ENCODE measurements at regions not wholly inside any gene's neighbourhood (a gene's known extent, or its start where the extent isn't known, plus 50 kb on each side); places are given as distances from the start of the nearest gene placed in this dataset.

DNA sequence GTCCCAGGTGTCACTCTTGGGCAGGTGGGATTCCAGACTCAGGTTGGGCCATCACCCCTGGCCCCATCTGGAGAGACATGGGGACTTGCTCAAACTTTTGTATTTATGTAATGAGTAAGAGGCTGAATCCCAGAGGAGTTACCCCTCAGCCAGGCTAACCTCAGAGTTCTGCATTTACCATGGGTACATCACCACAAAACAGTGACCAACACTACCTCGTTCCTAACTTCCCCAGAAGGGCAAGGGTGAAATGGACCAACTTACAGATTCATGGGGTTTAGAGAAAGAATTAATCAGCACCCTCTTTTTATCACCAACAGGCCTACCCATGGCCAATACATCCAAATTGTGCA, 259.9 kb upstream of the MARCKS start:
- no peak for DNase-seq (ENCODE audit: low read depth in 2 of 2)

DNA sequence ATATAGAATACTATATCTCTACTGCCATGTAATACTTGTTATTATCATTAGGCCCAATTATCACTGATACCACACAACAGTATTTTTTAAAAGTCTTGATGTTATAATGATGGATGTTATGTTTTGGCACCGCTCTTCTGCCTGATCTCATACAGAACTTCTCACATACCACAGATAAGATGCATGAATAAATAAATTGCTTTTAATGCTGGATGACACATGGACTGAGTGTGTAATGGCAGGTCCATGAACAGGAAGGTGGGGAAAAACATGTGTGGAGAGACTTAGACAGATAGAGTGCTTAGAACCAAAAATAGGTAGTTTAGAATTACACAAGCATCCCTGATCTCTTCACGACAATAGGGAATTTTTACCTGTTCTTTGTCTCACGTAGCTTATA, 258.4 kb upstream of the MARCKS start:
- no peak for DNase-seq (ENCODE audit: low read depth in 2 of 2)

DNA sequence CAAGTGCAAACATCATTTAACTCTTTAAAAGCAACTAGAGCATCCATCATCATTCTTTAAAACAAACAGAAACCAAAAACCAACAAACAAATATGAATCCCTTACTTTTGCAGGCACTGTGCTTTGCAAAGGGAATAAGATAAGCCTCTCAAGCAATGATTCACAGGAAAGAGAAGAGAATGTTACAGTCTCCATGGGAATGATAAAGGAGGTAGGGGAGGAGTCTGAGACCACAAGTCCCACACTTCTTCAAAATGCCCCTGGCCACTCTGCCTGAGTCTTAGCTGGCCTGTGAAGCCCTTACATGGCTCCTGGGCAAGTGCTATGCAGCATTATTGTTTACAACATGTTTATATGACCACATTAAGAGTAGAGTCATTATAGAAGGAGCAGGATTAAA, 257.7 kb upstream of the MARCKS start:
- no peak for DNase-seq (ENCODE audit: low read depth in 2 of 2)

DNA sequence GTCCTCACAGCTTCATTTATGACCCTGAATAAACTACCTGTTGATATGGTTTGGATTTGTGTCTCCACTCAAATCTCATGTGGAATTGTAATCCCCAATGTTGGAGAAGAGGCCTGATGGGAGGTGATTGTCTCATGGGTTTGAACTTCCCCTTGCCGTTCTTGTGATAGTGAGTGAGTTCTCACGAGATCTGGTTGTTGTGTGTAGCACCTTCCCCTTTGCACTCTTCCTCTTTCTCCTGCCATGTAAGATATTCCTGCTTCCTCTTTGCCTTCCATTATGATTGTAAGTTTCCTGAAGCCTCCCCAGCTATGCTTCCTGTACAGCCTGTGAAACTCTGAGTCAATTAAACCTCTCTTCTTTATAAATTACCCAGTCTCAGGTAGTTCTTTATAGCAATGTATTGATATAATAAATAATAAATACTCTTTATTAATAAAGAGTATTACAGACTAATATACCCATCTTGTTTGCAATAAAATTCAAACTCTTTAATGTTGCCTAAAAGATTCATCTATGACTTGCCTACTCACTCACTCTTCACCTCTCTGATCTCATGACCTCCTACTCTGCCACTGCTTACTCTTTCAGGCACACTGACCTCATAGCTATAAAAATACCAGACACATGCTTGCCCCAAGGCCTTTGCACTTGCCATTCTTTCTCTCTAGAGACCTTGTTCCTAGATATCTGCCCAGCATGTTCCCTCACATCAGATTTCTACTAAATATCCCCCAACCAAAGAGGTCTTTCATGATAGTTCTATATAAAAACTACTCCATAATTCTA, 256.4 kb upstream of the MARCKS start:
- no peak for DNase-seq (ENCODE audit: low read depth in 2 of 2)

DNA sequence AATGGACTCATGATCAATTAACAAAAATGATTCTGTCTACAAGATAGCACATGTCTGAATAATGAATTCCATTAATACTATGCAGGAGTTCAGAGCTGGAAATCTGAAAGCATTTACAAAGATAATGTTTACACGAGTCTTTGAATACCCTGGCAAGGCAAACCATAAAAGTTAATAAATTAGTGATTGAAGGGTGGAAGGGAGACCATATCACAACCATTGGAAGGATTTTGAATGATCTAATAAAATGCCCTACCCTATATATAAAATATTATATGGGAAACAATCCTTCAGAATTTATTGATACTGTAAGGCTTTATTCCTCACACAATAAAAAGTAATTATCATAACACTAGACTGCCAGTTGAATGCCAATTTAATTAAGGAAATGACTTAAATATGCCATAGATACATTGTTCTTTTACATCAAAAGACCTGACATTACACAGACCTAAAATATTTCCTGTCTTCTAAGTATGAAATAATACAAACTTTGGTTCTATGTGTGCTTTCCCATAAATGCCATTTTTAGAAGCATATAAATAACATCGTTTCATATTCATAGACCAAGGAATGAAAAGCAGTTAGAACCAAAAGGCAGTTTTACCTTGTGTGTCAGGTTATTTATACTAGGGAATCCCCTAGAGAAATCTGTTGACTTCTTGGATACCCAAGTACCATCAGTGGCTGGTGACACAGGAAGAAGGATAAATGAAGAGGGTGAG, 249.2 kb upstream of the MARCKS start:
- no peak for DNase-seq (ENCODE audit: low read depth in 2 of 2)

DNA sequence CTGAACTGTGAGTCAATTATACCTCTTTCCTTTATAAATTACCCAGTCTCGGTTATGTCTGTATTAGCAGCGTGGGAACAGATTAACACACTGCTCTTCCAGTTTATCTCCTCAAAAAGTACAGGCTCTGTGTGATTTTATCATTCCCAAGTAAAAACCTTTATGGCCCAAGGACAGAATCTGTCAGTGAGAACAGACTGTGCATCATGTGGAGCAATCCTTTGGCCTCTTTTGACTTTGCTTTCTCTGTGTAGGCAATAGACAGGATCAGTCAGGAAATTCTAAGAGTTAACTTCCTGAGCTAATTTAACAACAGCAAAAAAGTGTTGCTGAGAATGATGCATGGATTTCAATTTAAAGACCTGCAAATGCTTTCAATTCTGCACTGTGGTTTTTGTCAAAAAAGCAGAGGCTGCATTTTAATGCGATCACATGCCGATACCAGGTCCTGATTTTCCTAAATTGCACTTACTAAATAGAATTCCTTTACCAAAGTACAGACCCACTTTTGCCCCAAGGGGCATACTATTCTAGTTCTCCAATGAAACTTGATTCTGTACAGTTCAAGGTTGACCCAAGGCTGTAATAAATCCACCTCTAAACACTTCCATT, 246.7 kb upstream of the MARCKS start:
- DNase-seq (ENCODE audit: low read depth in 2 of 2), result no peak

DNA sequence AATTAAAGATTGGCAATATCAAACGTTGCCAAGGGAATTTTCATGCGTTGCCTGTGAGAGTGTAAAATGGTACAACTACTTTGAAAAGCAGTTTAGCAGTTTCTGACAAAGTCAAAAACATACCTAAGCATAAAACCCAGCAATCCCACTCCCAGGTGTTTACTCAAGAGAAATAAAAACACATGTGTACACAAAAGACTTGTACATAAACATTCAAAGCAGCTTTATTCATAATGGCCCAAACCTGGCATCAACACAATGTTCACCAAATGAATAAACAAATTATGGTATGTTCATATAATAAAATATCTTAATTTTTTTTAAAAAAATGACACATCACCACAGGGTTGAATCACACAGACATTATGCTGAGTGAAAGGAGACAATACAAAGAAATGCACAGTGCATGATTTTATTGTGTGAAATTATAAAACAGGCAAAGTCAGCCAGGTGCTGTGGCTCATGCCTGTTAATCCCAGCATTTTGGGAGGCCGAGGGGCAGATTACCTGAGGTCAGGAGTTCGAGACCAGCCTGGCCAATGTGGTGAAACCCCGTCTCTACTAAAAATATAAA, 240.4 kb upstream of the MARCKS start:
- no peak for DNase-seq (ENCODE audit: low read depth in 2 of 2)

DNA sequence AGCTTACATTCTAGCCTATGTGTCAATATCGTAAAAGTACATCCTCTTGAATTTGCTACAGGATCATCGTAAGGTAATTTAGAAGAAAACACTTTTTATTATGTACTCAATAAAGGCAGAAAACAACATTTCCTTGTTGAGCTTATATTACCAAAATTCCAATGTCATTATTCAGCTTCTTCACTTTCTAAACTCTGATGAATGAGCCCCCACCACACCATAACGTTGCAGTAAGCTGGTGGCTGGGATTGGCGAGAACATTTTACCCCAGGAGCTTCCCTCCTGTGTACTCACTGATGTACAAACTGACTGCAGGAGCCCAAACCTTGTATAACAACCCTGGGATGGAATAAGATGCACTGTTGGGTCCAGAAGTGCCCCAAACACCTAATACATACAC, 238.1 kb upstream of the MARCKS start:
- no peak for DNase-seq (ENCODE audit: low read depth in 2 of 2)

DNA sequence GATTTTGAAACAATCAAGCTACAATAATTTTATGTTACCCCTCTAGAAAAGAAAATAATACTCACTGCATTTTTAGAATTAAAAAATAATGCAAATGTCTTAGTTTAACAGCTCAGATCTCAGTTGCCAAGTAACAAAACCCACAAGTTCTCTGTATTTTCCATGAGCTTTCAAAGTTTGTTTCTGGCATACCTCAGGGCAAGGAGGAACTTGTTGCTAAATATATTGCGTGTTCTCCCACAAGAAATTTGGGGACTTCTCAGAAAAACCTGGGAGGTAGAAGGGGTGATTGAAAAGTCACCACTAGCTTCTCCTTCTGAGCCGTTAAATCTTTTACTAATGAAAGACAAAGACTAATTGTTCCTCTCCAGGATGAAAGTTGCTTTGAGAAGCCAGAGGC, 236.8 kb upstream of the MARCKS start:
- no peak for DNase-seq (ENCODE audit: low read depth in 2 of 2)

DNA sequence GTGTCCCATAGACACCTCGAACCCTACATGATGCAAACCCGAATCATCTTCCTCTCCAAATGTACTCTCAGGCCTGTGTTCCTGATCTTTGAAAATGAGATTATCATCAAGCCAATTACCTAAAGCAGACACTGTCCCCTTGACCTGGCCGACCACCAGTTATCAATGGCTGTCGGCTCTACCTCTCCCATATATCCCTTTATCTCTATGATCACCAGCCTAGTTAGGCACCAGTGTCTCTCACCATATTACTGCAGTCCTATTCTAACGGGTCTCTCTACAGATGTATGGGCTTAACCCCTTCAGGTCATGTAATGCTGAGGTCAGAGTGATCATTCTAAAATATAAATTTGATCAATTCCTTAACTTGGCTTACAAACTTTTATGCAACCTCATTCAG, 234.9 kb upstream of the MARCKS start:
- DNase-seq (ENCODE audit: low read depth in 2 of 2), result no peak

DNA sequence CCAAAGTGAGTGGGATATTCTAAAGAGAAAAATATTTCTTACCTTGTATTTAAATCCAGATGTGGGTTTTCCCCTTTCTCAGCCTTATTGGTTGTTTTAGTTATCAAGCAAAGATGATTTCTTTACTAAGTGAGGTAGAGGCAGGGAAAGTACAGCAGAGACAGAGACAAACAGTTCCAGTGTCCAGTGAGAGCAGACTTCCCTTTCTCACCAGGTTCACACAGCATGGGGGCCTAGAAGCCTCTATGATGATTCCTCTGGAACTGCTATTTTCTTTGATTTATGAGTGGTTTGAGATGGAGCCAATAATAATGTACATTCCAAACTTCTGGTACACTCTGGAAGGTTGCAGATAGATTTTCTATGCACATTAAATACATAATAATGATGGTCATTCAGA, 234.0 kb upstream of the MARCKS start:
- DNase-seq (ENCODE audit: low read depth in 2 of 2), result no peak

DNA sequence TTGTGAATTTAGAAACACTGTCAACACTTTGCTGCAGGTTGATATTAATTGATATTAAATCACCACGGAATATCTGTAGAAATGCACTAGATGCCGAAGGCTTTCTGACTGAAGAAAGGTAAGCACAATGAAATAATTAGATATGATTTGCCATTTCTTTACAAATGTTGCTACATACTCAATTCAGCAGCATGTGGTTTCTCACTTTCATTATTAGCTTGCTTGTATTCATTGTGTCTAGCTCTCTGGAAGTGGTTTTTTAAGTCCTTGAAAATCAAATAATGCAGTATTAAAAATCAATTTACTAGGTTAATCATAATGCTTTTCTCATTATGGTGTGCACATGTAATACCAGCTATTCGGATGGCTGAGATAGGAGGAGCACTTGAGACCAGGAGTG, 231.3 kb upstream of the MARCKS start:
- DNase-seq (ENCODE audit: low read depth in 2 of 2), result no peak

DNA sequence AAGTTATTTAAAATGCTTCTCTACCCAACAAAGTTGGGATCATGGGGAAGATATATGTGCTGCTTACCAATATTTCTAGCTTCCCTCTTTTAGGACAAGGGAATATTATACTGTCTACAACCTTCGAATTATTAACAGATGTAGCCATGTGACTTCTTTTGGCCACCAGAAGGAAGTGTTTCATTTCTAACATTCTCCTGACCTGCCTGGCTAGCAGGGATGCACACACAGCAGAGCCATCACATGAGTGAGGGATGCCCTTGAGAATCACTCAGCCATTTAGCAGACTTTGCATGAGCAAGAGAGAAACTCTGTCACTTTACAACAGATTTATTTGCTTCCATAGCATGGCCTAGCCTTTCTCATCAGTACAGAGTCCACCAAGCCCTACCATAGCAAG, 230.7 kb upstream of the MARCKS start:
- no peak for DNase-seq (ENCODE audit: low read depth in 2 of 2)

DNA sequence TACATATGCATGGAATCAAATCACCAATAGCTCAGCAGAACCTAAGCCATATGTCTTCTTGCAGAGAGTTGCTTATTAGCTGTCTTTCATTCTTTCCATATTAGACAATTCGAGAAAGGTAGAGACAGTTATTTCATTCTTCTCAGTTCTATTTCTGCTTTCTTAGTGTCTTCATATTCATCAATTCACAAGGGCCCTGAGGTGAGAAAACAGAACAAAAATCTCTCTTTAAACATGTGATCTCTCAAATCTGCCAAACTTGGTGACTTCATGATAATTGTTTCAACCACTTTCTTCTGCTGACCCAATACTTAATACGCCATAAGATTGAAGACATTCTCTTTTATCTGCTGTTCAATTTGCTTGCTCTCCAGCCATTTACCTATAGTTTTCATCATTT, 229.7 kb upstream of the MARCKS start:
- no peak for DNase-seq (ENCODE audit: low read depth in 2 of 2)

DNA sequence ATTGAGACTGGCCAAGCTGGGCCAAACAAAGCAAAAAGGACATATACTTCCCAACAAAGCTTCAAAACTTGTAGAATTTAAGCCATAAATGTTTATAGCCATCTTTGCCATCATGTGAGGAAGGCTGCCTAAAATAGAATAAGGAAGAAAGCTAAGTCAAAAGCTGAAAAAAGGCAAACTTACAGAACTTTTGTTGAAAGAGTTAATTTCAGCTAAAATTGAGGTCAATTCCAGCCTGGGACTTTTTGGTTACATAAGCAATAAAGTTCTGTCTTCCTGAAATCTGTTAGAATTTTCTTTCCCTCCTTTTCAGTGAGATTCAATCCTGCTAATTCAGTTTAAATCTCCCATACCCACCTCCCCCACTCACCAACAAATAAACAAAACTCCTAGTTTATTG, 227.9 kb upstream of the MARCKS start:
- no peak for DNase-seq (ENCODE audit: low read depth in 2 of 2)

DNA sequence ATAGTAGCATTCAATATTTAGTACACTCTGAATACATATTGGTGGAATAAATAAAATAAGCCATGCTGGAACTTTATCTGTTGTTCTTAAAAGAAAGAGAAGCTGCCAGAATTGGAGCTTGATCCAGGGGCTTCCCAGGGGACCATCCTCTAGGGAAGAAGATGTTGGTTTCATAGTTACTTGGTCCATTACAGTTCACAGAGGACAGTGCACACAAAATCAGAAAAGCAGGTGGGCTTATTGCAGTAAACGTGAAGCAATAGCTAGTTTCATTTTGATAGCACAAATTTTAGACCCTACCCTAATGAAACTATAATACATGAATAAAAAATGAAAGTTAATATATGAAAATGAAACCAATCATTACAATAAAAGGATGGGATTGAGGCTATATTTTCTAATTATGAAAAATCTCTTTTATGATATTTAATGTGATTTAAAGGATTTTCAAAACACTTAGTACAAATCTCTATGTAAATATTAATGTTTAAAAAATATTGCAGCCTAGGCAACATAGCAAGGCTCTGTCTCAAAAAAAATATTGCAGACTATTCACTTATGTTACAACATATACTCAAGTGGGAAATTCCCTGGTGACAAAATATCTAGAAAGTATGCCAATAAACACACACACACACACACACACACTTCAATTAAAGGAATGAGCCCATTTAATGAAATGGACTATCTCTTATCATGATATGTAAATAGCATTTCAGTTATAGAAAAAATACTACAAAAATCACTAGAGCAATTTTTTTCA, 227.0 kb upstream of the MARCKS start:
- no peak for DNase-seq (ENCODE audit: low read depth in 2 of 2)

DNA sequence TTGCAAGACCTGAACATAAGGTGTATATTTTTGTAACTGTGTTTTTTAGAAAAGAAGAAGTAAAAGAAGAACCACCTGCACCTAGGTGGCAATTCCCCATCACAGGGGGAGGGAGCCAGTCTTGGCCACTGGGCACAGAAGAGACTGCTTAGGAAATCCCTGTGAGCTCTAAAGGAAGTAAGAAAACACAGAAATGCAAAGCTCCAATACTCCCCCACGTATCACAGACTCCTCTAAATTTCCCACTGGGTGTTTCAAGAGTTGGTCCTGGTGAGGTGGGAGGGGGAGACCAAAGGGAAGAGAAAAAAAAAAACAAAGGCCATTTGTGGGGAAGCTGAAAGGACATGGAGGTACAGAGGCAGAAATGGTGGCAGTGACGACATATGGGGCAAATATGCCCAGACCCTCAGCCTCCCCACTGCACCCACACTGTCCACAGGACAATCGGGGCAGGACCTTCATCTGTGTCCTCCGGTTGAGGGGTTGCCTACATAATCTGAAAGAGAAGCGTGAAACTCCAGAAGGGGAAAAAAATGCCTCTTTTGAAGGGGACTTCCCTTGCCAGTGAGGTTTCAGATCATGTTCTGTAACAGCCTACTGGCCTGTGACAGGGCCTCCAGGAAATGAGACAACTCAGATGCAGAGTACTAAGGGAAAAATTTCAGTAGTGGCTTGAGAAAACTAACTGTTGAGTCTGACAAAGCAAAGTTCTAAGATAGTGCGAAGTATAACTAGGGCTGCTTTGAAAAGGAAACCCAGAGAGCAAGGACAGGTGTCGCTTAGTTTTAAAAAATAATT, 226.2 kb upstream of the MARCKS start:
- DNase-seq (ENCODE audit: low read depth in 2 of 2), result no peak

DNA sequence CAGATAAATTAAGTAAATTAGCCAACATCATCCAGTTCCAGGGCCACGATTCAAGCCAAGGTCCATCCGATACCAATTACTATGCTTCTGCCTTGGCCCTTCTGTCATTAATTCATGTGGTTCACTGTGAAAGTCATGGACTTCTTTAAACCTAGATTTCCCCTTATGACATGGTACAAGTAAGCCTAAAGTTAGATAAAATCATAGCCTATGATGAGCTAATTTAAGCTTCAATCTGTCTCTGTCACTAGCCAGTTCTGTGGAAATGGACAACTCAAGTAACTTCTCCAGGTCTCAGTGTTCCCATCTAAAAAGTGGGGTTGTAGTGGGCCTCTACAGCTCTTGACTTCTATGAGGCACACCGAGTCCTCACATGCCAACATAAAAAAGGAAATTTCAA, 225.5 kb upstream of the MARCKS start:
- no peak for DNase-seq (ENCODE audit: low read depth in 2 of 2)

DNA sequence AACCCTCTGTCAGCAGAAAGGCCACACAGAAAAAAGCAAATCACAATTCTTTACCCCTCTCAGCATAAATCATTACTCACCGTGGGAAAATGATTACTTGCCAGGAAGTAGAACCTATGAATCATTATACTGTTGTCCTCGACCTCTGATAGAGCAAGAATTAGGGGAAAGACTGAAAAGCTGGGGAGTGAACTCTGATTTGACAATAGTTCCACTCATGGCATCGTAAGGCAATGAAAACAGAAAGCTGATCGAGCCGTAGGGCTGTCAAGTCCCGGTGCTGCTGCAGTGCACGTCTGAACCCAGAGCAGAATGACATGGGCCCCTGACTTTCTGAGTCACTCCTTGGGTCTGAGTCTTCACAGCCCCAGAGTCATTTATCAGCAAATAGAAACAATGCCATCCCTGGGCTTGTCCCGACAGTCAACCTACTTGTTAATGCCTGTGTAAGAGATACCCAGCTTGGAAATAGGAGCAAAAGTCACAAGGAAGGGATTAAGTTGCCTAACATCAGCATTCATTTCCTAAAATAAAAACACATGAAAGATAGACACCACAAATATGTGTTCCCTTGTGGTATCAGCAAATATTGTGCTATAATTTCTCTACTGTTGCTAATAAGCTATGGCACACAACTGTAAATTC, 224.8 kb upstream of the MARCKS start:
- DNase-seq (ENCODE audit: low read depth in 2 of 2), result no peak

DNA sequence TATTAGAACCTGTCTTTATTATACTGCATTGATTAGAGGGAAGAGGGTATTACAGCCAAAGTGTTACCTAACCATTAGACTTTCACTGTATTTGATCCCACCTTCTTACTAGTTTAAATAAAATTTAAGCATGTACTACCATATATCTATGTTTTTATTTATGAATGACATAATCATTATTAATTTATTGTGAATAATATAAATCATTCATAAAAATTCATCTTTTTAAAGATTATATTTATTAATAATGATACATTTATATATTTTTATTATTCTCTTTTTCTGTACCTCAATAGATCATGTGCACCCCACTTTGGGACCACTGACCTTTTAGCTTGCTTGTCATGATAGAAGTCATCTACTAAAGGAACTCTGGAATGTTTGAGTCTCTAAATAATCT, 223.5 kb upstream of the MARCKS start:
- no peak for DNase-seq (ENCODE audit: low read depth in 2 of 2)
